GM23338 (cell line): ENCODE measurements at regions not wholly inside any gene's neighbourhood (a gene's known extent, or its start where the extent isn't known, plus 50 kb on each side); places are given as distances from the start of the nearest gene placed in this dataset.

Source experiments
- ATAC-seq: fragments of 200-7000 bp; cut with Tn5 transposase; 3 replicates; pipeline ENCODE4 v1.9.1; 2020
- DNase-seq: peaks from one replicate; pipeline ENCODE4 v3.0.0-alpha.2; 2015; ENCODE audit warnings: low spot score
- H2AFZ ChIP-seq: fragments of 200-600 bp; sonication (generic); 2 replicates; pipeline ENCODE4 v1.8.0; 2016; ENCODE audit warnings: antibody characterized with exemption, mild to moderate bottlenecking, moderate library complexity
- H3F3A ChIP-seq: fragments of 200-600 bp; sonication (generic); replicated peaks from 2 replicates; pipeline ENCODE4 v1.8.0; 2017; ENCODE audit warnings: antibody characterized with exemption, mixed run types, low read depth
- H3K27ac ChIP-seq: fragments of 200-600 bp; sonication (generic); 2 replicates; pipeline ENCODE4 v1.6.1; 2016; ENCODE audit warnings: low read depth
- H3K27me3 ChIP-seq: fragments of 200-600 bp; sonication (generic); 2 replicates; pipeline ENCODE4 v1.8.0; 2016; ENCODE audit warnings: mild to moderate bottlenecking, mixed run types, moderate library complexity; ENCODE audit not compliant: insufficient read depth
- H3K36me3 ChIP-seq: fragments of 200-600 bp; sonication (generic); 2 replicates; pipeline ENCODE4 v1.8.0; 2016; ENCODE audit warnings: mild to moderate bottlenecking; ENCODE audit not compliant: insufficient read depth
- H3K4me1 ChIP-seq: fragments of 200-600 bp; sonication (generic); 2 replicates; pipeline ENCODE4 v1.8.0; 2016; ENCODE audit warnings: mild to moderate bottlenecking, moderate library complexity; ENCODE audit not compliant: insufficient read depth
- H3K4me2 ChIP-seq: fragments of 200-600 bp; sonication (generic); 2 replicates; pipeline ENCODE4 v1.7.1; 2017; ENCODE audit warnings: mixed run types
- H3K4me3 ChIP-seq: fragments of 200-600 bp; sonication (generic); 2 replicates; pipeline ENCODE4 v1.6.1; 2016; ENCODE audit warnings: mixed run types
- H3K79me2 ChIP-seq: fragments of 200-600 bp; sonication (generic); replicated peaks from 2 replicates; pipeline ENCODE4 v1.8.0; 2017; ENCODE audit warnings: mild to moderate bottlenecking; ENCODE audit not compliant: insufficient read depth
- H3K9me2 ChIP-seq: fragments of 200-600 bp; sonication (generic); 2 replicates; pipeline ENCODE4 v1.8.0; 2017; ENCODE audit not compliant: insufficient read depth
- H4K20me1 ChIP-seq: fragments of 200-600 bp; sonication (generic); replicated peaks from 2 replicates; pipeline ENCODE4 v1.8.0; 2017; ENCODE audit warnings: mild to moderate bottlenecking; ENCODE audit not compliant: insufficient read depth
- H3K27ac Mint-ChIP-seq: 2 replicates; pipeline ENCODE4 v1.8.0; 2020; ENCODE audit warnings: inconsistent platforms, mild to moderate bottlenecking, moderate library complexity, mixed read lengths
- H3K27me3 Mint-ChIP-seq: 3 replicates; pipeline ENCODE4 v1.8.0; 2022; ENCODE audit warnings: low read depth, mild to moderate bottlenecking, moderate library complexity, mixed read lengths, inconsistent platforms; ENCODE audit not compliant: insufficient read depth, poor library complexity
- H3K36me3 Mint-ChIP-seq: 3 replicates; pipeline ENCODE4 v1.8.0; 2021; ENCODE audit warnings: low read depth, mild to moderate bottlenecking, inconsistent platforms, moderate library complexity, mixed read lengths
- H3K4me1 Mint-ChIP-seq: 3 replicates; pipeline ENCODE4 v1.8.0; 2020; ENCODE audit warnings: mild to moderate bottlenecking, inconsistent platforms, mixed read lengths
- H3K4me3 Mint-ChIP-seq: 3 replicates; pipeline ENCODE4 v1.8.0; 2021; ENCODE audit warnings: moderate library complexity, mild to moderate bottlenecking, inconsistent platforms, mixed read lengths
- H3K9me3 Mint-ChIP-seq: 3 replicates; pipeline ENCODE4 v1.8.0; 2020; ENCODE audit warnings: moderate library complexity, mild to moderate bottlenecking, inconsistent platforms, mixed read lengths
- CREB1 ChIP-seq: fragments of 250-450 bp; sonication (Bioruptor Pico); IDR thresholded peaks from 2 replicates; pipeline ENCODE4 v1.5.0; 2020; ENCODE audit warnings: low read depth, mild to moderate bottlenecking, moderate library complexity
- EZH2 ChIP-seq: fragments of 200-600 bp; sonication (generic); IDR thresholded peaks from one replicate; pipeline ENCODE4 v1.8.0; 2017; ENCODE audit warnings: antibody characterized with exemption, mild to moderate bottlenecking, low read depth; ENCODE audit not compliant: unreplicated experiment
- EZH2phosphoT487 ChIP-seq: fragments of 200-600 bp; sonication (generic); IDR thresholded peaks from one replicate; pipeline ENCODE4 v1.8.1; 2018; ENCODE audit warnings: antibody characterized with exemption; ENCODE audit not compliant: unreplicated experiment
- NANOG ChIP-seq: IDR thresholded peaks from 2 replicates; pipeline ENCODE4 v1.6.1; 2016; ENCODE audit warnings: antibody characterized with exemption, borderline replicate concordance
- POLR2AphosphoS5 ChIP-seq: IDR thresholded peaks from 2 replicates; pipeline ENCODE4 v1.6.1; 2016; ENCODE audit warnings: antibody characterized with exemption, low read depth
- STAT1 ChIP-seq: IDR thresholded peaks from one replicate; pipeline ENCODE4 v1.6.1; 2016; ENCODE audit warnings: antibody characterized with exemption; ENCODE audit not compliant: unreplicated experiment
- ZNF114 ChIP-seq: fragments of 250-450 bp; sonication (Bioruptor Pico); IDR thresholded peaks from 2 replicates; pipeline ENCODE4 v1.5.0; 2020; ENCODE audit warnings: mild to moderate bottlenecking, moderate library complexity
- ZNF331 ChIP-seq: fragments of 250-450 bp; sonication (Bioruptor Pico); IDR thresholded peaks from 2 replicates; pipeline ENCODE4 v1.5.0; 2020; ENCODE audit warnings: low read depth, mild to moderate bottlenecking, moderate library complexity
- TF ChIP-seq, protein P1 (sequence below), 2 experiments: fragments of 200-600 bp in 1 of 2; sonication (generic) in 1 of 2; conservative IDR thresholded peaks; 2 replicates each; pipeline versions ENCODE4 v1.5.1 to v1.6.1; 2016 to 2017; ENCODE audit warnings: antibody characterized with exemption in 2 of 2, low read depth in 2 of 2, mild to moderate bottlenecking in 2 of 2, moderate library complexity in 1 of 2
- TF ChIP-seq, protein P2 (sequence below): IDR thresholded peaks from one replicate; pipeline ENCODE4 v1.6.1; 2018; ENCODE audit warnings: antibody characterized with exemption; ENCODE audit not compliant: unreplicated experiment
- TF ChIP-seq, protein P3 (sequence below): fragments of 250-450 bp; sonication (Bioruptor Pico); IDR thresholded peaks from 2 replicates; pipeline ENCODE4 v1.5.0; 2020; ENCODE audit warnings: mild to moderate bottlenecking, moderate library complexity

DNA sequence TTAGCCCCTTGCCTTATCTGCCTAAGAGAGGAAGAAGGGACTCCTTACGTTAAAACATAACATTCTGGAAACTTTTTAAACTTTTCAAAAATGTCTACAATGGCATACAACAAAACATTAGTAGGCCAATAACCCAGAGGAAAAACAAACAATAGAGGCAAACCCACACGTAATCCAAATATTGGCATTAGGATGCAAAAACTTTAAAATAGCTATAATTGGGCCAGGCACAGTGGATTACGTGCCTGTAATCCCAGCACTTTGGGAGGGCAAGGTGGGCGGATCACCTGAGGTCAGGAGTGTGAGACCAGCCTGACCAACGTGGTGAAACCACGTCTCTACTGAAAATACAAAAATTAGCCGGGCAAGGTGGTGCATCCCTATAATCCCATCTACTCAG, 134.9 kb downstream of the AQP9 start (continued):
- TF ChIP-seq, protein P1, sequence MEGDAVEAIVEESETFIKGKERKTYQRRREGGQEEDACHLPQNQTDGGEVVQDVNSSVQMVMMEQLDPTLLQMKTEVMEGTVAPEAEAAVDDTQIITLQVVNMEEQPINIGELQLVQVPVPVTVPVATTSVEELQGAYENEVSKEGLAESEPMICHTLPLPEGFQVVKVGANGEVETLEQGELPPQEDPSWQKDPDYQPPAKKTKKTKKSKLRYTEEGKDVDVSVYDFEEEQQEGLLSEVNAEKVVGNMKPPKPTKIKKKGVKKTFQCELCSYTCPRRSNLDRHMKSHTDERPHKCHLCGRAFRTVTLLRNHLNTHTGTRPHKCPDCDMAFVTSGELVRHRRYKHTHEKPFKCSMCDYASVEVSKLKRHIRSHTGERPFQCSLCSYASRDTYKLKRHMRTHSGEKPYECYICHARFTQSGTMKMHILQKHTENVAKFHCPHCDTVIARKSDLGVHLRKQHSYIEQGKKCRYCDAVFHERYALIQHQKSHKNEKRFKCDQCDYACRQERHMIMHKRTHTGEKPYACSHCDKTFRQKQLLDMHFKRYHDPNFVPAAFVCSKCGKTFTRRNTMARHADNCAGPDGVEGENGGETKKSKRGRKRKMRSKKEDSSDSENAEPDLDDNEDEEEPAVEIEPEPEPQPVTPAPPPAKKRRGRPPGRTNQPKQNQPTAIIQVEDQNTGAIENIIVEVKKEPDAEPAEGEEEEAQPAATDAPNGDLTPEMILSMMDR (conservative IDR thresholded peaks at IDR 0.05; ENCODE audit: low read depth in 2 of 2): no peak
- TF ChIP-seq ZNF331 (CRISPR knock-in tag) (no peak), EZH2phosphoT487 (no peak), NANOG (no peak), CREB1 (CRISPR knock-in tag) (no peak)
- TF ChIP-seq, protein P2, sequence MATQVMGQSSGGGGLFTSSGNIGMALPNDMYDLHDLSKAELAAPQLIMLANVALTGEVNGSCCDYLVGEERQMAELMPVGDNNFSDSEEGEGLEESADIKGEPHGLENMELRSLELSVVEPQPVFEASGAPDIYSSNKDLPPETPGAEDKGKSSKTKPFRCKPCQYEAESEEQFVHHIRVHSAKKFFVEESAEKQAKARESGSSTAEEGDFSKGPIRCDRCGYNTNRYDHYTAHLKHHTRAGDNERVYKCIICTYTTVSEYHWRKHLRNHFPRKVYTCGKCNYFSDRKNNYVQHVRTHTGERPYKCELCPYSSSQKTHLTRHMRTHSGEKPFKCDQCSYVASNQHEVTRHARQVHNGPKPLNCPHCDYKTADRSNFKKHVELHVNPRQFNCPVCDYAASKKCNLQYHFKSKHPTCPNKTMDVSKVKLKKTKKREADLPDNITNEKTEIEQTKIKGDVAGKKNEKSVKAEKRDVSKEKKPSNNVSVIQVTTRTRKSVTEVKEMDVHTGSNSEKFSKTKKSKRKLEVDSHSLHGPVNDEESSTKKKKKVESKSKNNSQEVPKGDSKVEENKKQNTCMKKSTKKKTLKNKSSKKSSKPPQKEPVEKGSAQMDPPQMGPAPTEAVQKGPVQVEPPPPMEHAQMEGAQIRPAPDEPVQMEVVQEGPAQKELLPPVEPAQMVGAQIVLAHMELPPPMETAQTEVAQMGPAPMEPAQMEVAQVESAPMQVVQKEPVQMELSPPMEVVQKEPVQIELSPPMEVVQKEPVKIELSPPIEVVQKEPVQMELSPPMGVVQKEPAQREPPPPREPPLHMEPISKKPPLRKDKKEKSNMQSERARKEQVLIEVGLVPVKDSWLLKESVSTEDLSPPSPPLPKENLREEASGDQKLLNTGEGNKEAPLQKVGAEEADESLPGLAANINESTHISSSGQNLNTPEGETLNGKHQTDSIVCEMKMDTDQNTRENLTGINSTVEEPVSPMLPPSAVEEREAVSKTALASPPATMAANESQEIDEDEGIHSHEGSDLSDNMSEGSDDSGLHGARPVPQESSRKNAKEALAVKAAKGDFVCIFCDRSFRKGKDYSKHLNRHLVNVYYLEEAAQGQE: no peak

DNA sequence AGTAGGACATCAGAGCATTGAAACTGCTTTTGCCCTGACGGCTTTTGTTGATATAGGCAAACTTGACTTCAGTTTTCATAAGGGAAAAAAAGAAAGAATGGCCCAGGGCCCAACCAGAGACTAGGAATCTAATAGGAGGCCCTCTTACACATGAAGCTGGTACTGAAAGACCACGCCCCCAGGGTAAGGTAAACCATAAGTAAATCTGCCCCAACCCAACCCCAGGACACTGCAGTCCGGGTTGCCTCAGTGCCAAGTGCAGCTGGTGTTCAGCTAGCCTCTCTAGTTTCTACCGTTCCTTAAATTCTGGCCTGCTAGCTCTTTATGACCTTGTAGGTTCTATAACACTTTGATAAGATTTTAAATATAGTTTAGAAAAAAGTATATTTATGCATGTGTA, 136.7 kb downstream of the AQP9 start:
- Histone ChIP-seq H3K9me2 (no peaks in the 10 kb centered on the region), H3K27ac (no peak overlapping the region), H3K4me1 (no peaks in the 10 kb centered on the region), H3K36me3 (no peaks in the 10 kb centered on the region), H3K79me2 (no peaks in the 10 kb centered on the region), H3K27me3 (no peaks in the 10 kb centered on the region), H3F3A (no peaks in the 10 kb centered on the region), H3K4me3 (no peak overlapping the region), H3K4me2 (no peak overlapping the region), H4K20me1 (no peaks in the 10 kb centered on the region), H2AFZ (no peak overlapping the region)
- DNase-seq (no peak), ATAC-seq (no peak)
- H3K9me3 Mint-ChIP-seq: peaks cover 6% of the 10 kb centered on the region; the same call in 1 of the 3 replicates
- H3K36me3 Mint-ChIP-seq: peaks cover 4% of the 10 kb centered on the region; the same call in 1 of the 3 replicates
- H3K4me1 Mint-ChIP-seq: peaks cover 10% of the 10 kb centered on the region
- H3K4me3 Mint-ChIP-seq: no peak overlapping the region
- H3K27ac Mint-ChIP-seq: no peak overlapping the region
- H3K27me3 Mint-ChIP-seq: no peaks in the 10 kb centered on the region
- TF ChIP-seq STAT1 (no peak), ZNF331 (CRISPR knock-in tag) (no peak), NANOG (no peak), ZNF114 (CRISPR knock-in tag) (no peak), POLR2AphosphoS5 (no peak), EZH2 (no peak)
- TF ChIP-seq, protein P3, sequence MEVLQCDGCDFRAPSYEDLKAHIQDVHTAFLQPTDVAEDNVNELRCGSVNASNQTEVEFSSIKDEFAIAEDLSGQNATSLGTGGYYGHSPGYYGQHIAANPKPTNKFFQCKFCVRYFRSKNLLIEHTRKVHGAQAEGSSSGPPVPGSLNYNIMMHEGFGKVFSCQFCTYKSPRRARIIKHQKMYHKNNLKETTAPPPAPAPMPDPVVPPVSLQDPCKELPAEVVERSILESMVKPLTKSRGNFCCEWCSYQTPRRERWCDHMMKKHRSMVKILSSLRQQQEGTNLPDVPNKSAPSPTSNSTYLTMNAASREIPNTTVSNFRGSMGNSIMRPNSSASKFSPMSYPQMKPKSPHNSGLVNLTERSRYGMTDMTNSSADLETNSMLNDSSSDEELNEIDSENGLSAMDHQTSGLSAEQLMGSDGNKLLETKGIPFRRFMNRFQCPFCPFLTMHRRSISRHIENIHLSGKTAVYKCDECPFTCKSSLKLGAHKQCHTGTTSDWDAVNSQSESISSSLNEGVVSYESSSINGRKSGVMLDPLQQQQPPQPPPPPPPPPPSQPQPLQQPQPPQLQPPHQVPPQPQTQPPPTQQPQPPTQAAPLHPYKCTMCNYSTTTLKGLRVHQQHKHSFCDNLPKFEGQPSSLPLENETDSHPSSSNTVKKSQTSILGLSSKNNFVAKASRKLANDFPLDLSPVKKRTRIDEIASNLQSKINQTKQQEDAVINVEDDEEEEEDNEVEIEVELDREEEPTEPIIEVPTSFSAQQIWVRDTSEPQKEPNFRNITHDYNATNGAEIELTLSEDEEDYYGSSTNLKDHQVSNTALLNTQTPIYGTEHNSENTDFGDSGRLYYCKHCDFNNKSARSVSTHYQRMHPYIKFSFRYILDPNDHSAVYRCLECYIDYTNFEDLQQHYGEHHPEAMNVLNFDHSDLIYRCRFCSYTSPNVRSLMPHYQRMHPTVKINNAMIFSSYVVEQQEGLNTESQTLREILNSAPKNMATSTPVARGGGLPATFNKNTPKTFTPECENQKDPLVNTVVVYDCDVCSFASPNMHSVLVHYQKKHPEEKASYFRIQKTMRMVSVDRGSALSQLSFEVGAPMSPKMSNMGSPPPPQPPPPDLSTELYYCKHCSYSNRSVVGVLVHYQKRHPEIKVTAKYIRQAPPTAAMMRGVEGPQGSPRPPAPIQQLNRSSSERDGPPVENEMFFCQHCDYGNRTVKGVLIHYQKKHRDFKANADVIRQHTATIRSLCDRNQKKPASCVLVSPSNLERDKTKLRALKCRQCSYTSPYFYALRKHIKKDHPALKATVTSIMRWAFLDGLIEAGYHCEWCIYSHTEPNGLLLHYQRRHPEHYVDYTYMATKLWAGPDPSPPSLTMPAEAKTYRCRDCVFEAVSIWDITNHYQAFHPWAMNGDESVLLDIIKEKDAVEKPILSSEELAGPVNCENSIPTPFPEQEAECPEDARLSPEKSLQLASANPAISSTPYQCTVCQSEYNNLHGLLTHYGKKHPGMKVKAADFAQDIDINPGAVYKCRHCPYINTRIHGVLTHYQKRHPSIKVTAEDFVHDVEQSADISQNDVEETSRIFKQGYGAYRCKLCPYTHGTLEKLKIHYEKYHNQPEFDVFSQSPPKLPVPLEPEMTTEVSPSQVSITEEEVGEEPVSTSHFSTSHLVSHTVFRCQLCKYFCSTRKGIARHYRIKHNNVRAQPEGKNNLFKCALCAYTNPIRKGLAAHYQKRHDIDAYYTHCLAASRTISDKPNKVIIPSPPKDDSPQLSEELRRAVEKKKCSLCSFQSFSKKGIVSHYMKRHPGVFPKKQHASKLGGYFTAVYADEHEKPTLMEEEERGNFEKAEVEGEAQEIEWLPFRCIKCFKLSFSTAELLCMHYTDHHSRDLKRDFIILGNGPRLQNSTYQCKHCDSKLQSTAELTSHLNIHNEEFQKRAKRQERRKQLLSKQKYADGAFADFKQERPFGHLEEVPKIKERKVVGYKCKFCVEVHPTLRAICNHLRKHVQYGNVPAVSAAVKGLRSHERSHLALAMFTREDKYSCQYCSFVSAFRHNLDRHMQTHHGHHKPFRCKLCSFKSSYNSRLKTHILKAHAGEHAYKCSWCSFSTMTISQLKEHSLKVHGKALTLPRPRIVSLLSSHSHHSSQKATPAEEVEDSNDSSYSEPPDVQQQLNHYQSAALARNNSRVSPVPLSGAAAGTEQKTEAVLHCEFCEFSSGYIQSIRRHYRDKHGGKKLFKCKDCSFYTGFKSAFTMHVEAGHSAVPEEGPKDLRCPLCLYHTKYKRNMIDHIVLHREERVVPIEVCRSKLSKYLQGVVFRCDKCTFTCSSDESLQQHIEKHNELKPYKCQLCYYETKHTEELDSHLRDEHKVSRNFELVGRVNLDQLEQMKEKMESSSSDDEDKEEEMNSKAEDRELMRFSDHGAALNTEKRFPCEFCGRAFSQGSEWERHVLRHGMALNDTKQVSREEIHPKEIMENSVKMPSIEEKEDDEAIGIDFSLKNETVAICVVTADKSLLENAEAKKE (CRISPR knock-in tag): no peak
- TF ChIP-seq, protein P1 (conservative IDR thresholded peaks at IDR 0.05; ENCODE audit: low read depth in 2 of 2): no peak
